NCI-H2081 treated with DMSO at 0.1 percent for 48 hours (cell line): ENCODE measurements at regions not wholly inside any gene's neighbourhood (a gene's known extent, or its start where the extent isn't known, plus 50 kb on each side); places are given as distances from the start of the nearest gene placed in this dataset.

Experiments
- DNase-seq: peaks from one replicate; lab custom pipeline; 2025; lab: John Stamatoyannopoulos, UW

GRCh38 chr16:82405736-82406135 is 221.0 kb upstream of the CDH13 start:
- DNase-seq: no peak

- DNase-seq: no peak
These were observed 222.0 kb upstream of the CDH13 start for GRCh38 chr16:82404586-82405315.

- DNase-seq: no peak
These were observed 224.0 kb upstream of the CDH13 start for GRCh38 chr16:82402665-82403218.

GRCh38 chr16:82400046-82400445 is 226.7 kb upstream of the CDH13 start:
- DNase-seq: no peak

- DNase-seq: no peak
These were observed 226.5 kb upstream of the MPHOSPH6 start for GRCh38 chr16:82396509-82396908.

GRCh38 chr16:82395212-82395611 is 225.2 kb upstream of the MPHOSPH6 start:
- DNase-seq: no peak

- DNase-seq: no peak
These were observed 221.7 kb upstream of the MPHOSPH6 start for GRCh38 chr16:82391690-82392089.

GRCh38 chr16:82389956-82390650 is 220.1 kb upstream of the MPHOSPH6 start:
- DNase-seq: no peak

GRCh38 chr16:82386761-82387160 is 216.7 kb upstream of the MPHOSPH6 start:
- no peak for DNase-seq

GRCh38 chr16:82384949-82385348 is 214.9 kb upstream of the MPHOSPH6 start:
- DNase-seq: no peak

- no peak for DNase-seq
These were observed 214.0 kb upstream of the MPHOSPH6 start for GRCh38 chr16:82384017-82384416.

- no peak for DNase-seq
These were observed 212.5 kb upstream of the MPHOSPH6 start for GRCh38 chr16:82382521-82382920.

- DNase-seq: no peak
These were observed 209.5 kb upstream of the MPHOSPH6 start for GRCh38 chr16:82379551-82379950.

- no peak for DNase-seq
These were observed 204.0 kb upstream of the MPHOSPH6 start for GRCh38 chr16:82373976-82374375.

GRCh38 chr16:82370282-82370681 is 200.3 kb upstream of the MPHOSPH6 start:
- no peak for DNase-seq

GRCh38 chr16:82368041-82368440 is 198.0 kb upstream of the MPHOSPH6 start:
- DNase-seq: no peak

- no peak for DNase-seq
These were observed 196.4 kb upstream of the MPHOSPH6 start for GRCh38 chr16:82366462-82366861.

- DNase-seq: no peak
These were observed 194.7 kb upstream of the MPHOSPH6 start for GRCh38 chr16:82364690-82365089.

- no peak for DNase-seq
These were observed 193.2 kb upstream of the MPHOSPH6 start for GRCh38 chr16:82363026-82363816.

GRCh38 chr16:82361885-82362284 is 191.9 kb upstream of the MPHOSPH6 start:
- no peak for DNase-seq

- no peak for DNase-seq
These were observed 190.2 kb upstream of the MPHOSPH6 start for GRCh38 chr16:82360024-82360783.
